SU-DHL-6 (cell line): ENCODE measurements at regions not wholly inside any gene's neighbourhood (a gene's known extent, or its start where the extent isn't known, plus 50 kb on each side); places are given as distances from the start of the nearest gene placed in this dataset.

Experiments used
- H2AFZ ChIP-seq: fragments of 200-600 bp; sonication (generic); 2 replicates; pipeline ENCODE4 v1.6.1; 2014; ENCODE audit warnings: low read depth, mild to moderate bottlenecking, moderate library complexity, mixed read lengths, antibody characterized with exemption, low read length; ENCODE audit not compliant: severe bottlenecking
- H3F3A ChIP-seq: fragments of 200-600 bp; shearing (Covaris generic); 2 replicates; pipeline ENCODE4 v1.6.0; 2016; ENCODE audit warnings: antibody characterized with exemption, mild to moderate bottlenecking; ENCODE audit not compliant: insufficient read depth
- H3K27ac ChIP-seq: fragments of 200-600 bp; sonication (generic); 2 replicates; pipeline ENCODE4 v1.5.1; 2016; ENCODE audit warnings: low read depth, mild to moderate bottlenecking, low read length, moderate library complexity, mixed read lengths
- H3K27me3 ChIP-seq: fragments of 200-600 bp; sonication (generic), shearing (Covaris generic); 2 replicates; pipeline ENCODE4 v1.6.0; 2014; ENCODE audit warnings: mild to moderate bottlenecking, low read length
- H3K36me3 ChIP-seq: fragments of 200-600 bp; sonication (generic); 2 replicates; pipeline ENCODE4 v1.6.1; 2014; ENCODE audit warnings: mild to moderate bottlenecking, low read length, mixed read lengths
- H3K4me2 ChIP-seq: fragments of 300-600, 200-600 bp; shearing (Covaris generic), sonication (generic); 2 replicates; pipeline ENCODE4 v1.6.0; 2014; ENCODE audit warnings: low read length, low read depth, mild to moderate bottlenecking; ENCODE audit not compliant: poor library complexity, severe bottlenecking
- H3K4me3 ChIP-seq: fragments of 200-600 bp; sonication (generic); 2 replicates; pipeline ENCODE4 v1.5.1; 2014; ENCODE audit warnings: antibody characterized with exemption, low read length, mild to moderate bottlenecking, mixed read lengths; ENCODE audit not compliant: insufficient read depth, poor library complexity, severe bottlenecking
- H3K79me2 ChIP-seq: fragments of 200-600 bp; sonication (generic); 2 replicates; pipeline ENCODE4 v1.6.1; 2014; ENCODE audit warnings: mild to moderate bottlenecking, low read length, moderate library complexity; ENCODE audit not compliant: insufficient read depth
- H3K9ac ChIP-seq: fragments of 200-600 bp; sonication (generic); 2 replicates; pipeline ENCODE4 v1.7.0; 2014; ENCODE audit warnings: mild to moderate bottlenecking, low read length
- H3K9me2 ChIP-seq: fragments of 200-600 bp; sonication (generic); replicated peaks from 2 replicates; pipeline ENCODE4 v1.6.1; 2014; ENCODE audit warnings: low read length; ENCODE audit not compliant: insufficient read depth
- H3K9me3 ChIP-seq: fragments of 200-600 bp; sonication (generic); 2 replicates; pipeline ENCODE4 v1.6.1; 2014; ENCODE audit warnings: low read length, mixed read lengths; ENCODE audit not compliant: insufficient read depth
- H4K20me1 ChIP-seq: fragments of 200-600 bp; sonication (generic); 2 replicates; pipeline ENCODE4 v1.6.1; 2014; ENCODE audit warnings: low read depth, mild to moderate bottlenecking, antibody characterized with exemption, low read length, moderate library complexity, mixed read lengths
- CTCF ChIP-seq: fragments of 200-600 bp; sonication (generic); IDR thresholded peaks from one replicate; pipeline ENCODE4 v1.5.1; 2017; ENCODE audit warnings: antibody characterized with exemption, mild to moderate bottlenecking, low read length, moderate library complexity; ENCODE audit not compliant: insufficient read depth, poor library complexity, severe bottlenecking
- EZH2phosphoT487 ChIP-seq: fragments of 200-600 bp; sonication (generic), shearing (Covaris generic); conservative IDR thresholded peaks from 2 replicates; pipeline ENCODE4 v1.6.1; 2018; ENCODE audit warnings: mild to moderate bottlenecking, antibody characterized with exemption, low read length, moderate library complexity, mixed read lengths

GRCh38 chr3:139248593-139249255 is 95.1 kb upstream of the MRPS22 start:
- Histone ChIP-seq H2AFZ (no peak overlapping the region), H3F3A (no peaks in the 10 kb centered on the region), H3K9ac (no peak overlapping the region), H3K36me3 (no peaks in the 10 kb centered on the region), H3K27me3 (no peaks in the 10 kb centered on the region), H4K20me1 (no peaks in the 10 kb centered on the region), H3K4me2 (no peak overlapping the region), H3K9me3 (no peaks in the 10 kb centered on the region), H3K4me3 (no peak overlapping the region), H3K79me2 (no peaks in the 10 kb centered on the region), H3K9me2 (no peaks in the 10 kb centered on the region), H3K27ac (no peak overlapping the region)
- TF ChIP-seq EZH2phosphoT487, result no peak
- TF ChIP-seq CTCF, result no peak

GRCh38 chr3:139251529-139251928 is 92.3 kb upstream of the MRPS22 start:
- Histone ChIP-seq H3K4me2 (no peak overlapping the region), H3F3A (no peaks in the 10 kb centered on the region), H3K27me3 (no peaks in the 10 kb centered on the region), H3K27ac (no peak overlapping the region), H2AFZ (no peak overlapping the region), H3K36me3 (no peaks in the 10 kb centered on the region), H3K79me2 (no peaks in the 10 kb centered on the region), H4K20me1 (no peaks in the 10 kb centered on the region), H3K9ac (no peak overlapping the region), H3K9me2 (no peaks in the 10 kb centered on the region), H3K4me3 (no peak overlapping the region), H3K9me3 (no peaks in the 10 kb centered on the region)
- no peak for TF ChIP-seq CTCF
- no peak for TF ChIP-seq EZH2phosphoT487

- TF ChIP-seq CTCF (no peak), EZH2phosphoT487 (no peak)
- Histone ChIP-seq H3K36me3 (no peaks in the 10 kb centered on the region), H3K9me2 (no peaks in the 10 kb centered on the region), H3K9ac (no peak overlapping the region), H3K9me3 (no peaks in the 10 kb centered on the region), H2AFZ (no peak overlapping the region), H3K79me2 (no peaks in the 10 kb centered on the region), H4K20me1 (no peaks in the 10 kb centered on the region), H3K4me3 (no peak overlapping the region), H3K4me2 (no peak overlapping the region), H3K27ac (no peak overlapping the region), H3F3A (no peaks in the 10 kb centered on the region), H3K27me3 (no peaks in the 10 kb centered on the region)
Observed at GRCh38 chr3:139252719-139253118, 91.1 kb upstream of the MRPS22 start.
